ENCODE measurements at regions not wholly inside any gene's neighbourhood (a gene's known extent, or its start where the extent isn't known, plus 50 kb on each side); places are given as distances from the start of the nearest gene placed in this dataset.

GRCh38 chr1:29901624-29902325 is 665.5 kb downstream of the PTPRU start:
- no peaks in the 10 kb centered on the region for H3K36me3 Mint-ChIP-seq (ENCODE audit: low read depth, unreplicated experiment)
- peaks cover 5% of the 10 kb centered on the region for H3K4me1 Mint-ChIP-seq (ENCODE audit: unreplicated experiment)
- H3K9me3 Mint-ChIP-seq (ENCODE audit: unreplicated experiment) = no peaks in the 10 kb centered on the region
- H3K4me3 Mint-ChIP-seq (ENCODE audit: unreplicated experiment) = no peak overlapping the region
- H3K27me3 Mint-ChIP-seq (ENCODE audit: unreplicated experiment) = peaks cover 3% of the 10 kb centered on the region
- no peak for TF ChIP-seq CTCF (IDR thresholded peaks at IDR 0.05; ENCODE audit: unreplicated experiment)
- DNase-seq (ENCODE audit: low spot score) = no peak
- H3K27ac Mint-ChIP-seq (ENCODE audit: unreplicated experiment) = no peak overlapping the region

- Mint-ChIP-seq H3K4me3 (ENCODE audit: unreplicated experiment) (no peak overlapping the region), H3K27ac (ENCODE audit: unreplicated experiment) (no peak overlapping the region), H3K27me3 (ENCODE audit: unreplicated experiment) (peaks cover 3% of the 10 kb centered on the region), H3K9me3 (ENCODE audit: unreplicated experiment) (no peaks in the 10 kb centered on the region), H3K36me3 (ENCODE audit: low read depth, unreplicated experiment) (no peaks in the 10 kb centered on the region), H3K4me1 (ENCODE audit: unreplicated experiment) (peaks cover 5% of the 10 kb centered on the region)
- no peak for TF ChIP-seq CTCF (IDR thresholded peaks at IDR 0.05; ENCODE audit: unreplicated experiment)
- DNase-seq (ENCODE audit: low spot score) = no peak
Measured at GRCh38 chr1:29900712-29901111, 664.4 kb downstream of the PTPRU start.

GRCh38 chr1:29900104-29900679 is 663.9 kb downstream of the PTPRU start:
- Mint-ChIP-seq H3K27me3 (ENCODE audit: unreplicated experiment) (peaks cover 3% of the 10 kb centered on the region), H3K4me3 (ENCODE audit: unreplicated experiment) (no peak overlapping the region), H3K4me1 (ENCODE audit: unreplicated experiment) (peaks cover 5% of the 10 kb centered on the region), H3K9me3 (ENCODE audit: unreplicated experiment) (no peaks in the 10 kb centered on the region), H3K36me3 (ENCODE audit: low read depth, unreplicated experiment) (no peaks in the 10 kb centered on the region), H3K27ac (ENCODE audit: unreplicated experiment) (no peak overlapping the region)
- TF ChIP-seq CTCF (IDR thresholded peaks at IDR 0.05; ENCODE audit: unreplicated experiment) = no peak
- DNase-seq (ENCODE audit: low spot score) = no peak

GRCh38 chr1:29896791-29897714 is 660.7 kb downstream of the PTPRU start:
- Mint-ChIP-seq H3K27me3 (ENCODE audit: unreplicated experiment) (peaks cover 3% of the 10 kb centered on the region), H3K36me3 (ENCODE audit: low read depth, unreplicated experiment) (no peaks in the 10 kb centered on the region), H3K4me3 (ENCODE audit: unreplicated experiment) (no peak overlapping the region), H3K27ac (ENCODE audit: unreplicated experiment) (no peak overlapping the region), H3K4me1 (ENCODE audit: unreplicated experiment) (peaks cover 5% of the 10 kb centered on the region), H3K9me3 (ENCODE audit: unreplicated experiment) (no peaks in the 10 kb centered on the region)
- no peak for TF ChIP-seq CTCF (IDR thresholded peaks at IDR 0.05; ENCODE audit: unreplicated experiment)
- no peak for DNase-seq (ENCODE audit: low spot score)

All from endothelial cell (in vitro differentiated cells).